ENCODE measurements at regions not wholly inside any gene's neighbourhood (a gene's known extent, or its start where the extent isn't known, plus 50 kb on each side); places are given as distances from the start of the nearest gene placed in this dataset.
"Not testable (repeated sequence)": the region's sequence is repeated elsewhere in the genome, so short reads cannot be mapped to it uniquely, and the experiment has no call there.

GRCh38 chr3:95227092-95227491, 1164.2 kb downstream of the NSUN3 start:
- H3K4me3 ChIP-seq, result no peak overlapping the region
- H3K9me3 ChIP-seq, result peaks cover 0 to 3% (median 0%) of the 10 kb centered on the region in 3 donors
- no peak overlapping the region for H3K27ac ChIP-seq
- intact Hi-C loops (cut with DNase I), result no loop called here
- H3K27me3 ChIP-seq, result no peaks in the 10 kb centered on the region
- DNase-seq, result no peak
- H3K4me1 ChIP-seq, result no peaks in the 10 kb centered on the region
- 72 to 81% methylated on average over 4 of the region's 4 CpGs for WGBS, 2 donors
- H3K36me3 ChIP-seq, result no peaks in the 10 kb centered on the region
- no peak for TF ChIP-seq POLR2A (IDR thresholded peaks at IDR 0.05)
- TF ChIP-seq CTCF (IDR thresholded peaks at IDR 0.05), result no peak

GRCh38 chr3:95228416-95228815, 1165.6 kb downstream of the NSUN3 start:
- intact Hi-C loops (cut with DNase I), result no loop called here
- H3K4me3 ChIP-seq, result no peak overlapping the region
- WGBS, 2 donors, result 83 to 89% methylated on average over 6 of the region's 7 CpGs
- TF ChIP-seq CTCF (IDR thresholded peaks at IDR 0.05) (no peak), POLR2A (IDR thresholded peaks at IDR 0.05) (no peak)
- H3K27ac ChIP-seq, result no peak overlapping the region
- no peaks in the 10 kb centered on the region for H3K36me3 ChIP-seq
- no peak for DNase-seq
- no peaks in the 10 kb centered on the region for H3K27me3 ChIP-seq
- H3K4me1 ChIP-seq, result no peaks in the 10 kb centered on the region
- peaks cover 0 to 3% (median 0%) of the 10 kb centered on the region in 3 donors for H3K9me3 ChIP-seq

- H3K36me3 ChIP-seq, result no peaks in the 10 kb centered on the region
- no peaks in the 10 kb centered on the region for H3K27me3 ChIP-seq
- TF ChIP-seq CTCF (IDR thresholded peaks at IDR 0.05) (no peak), POLR2A (IDR thresholded peaks at IDR 0.05) (no peak)
- DNase-seq, result no peak
- intact Hi-C loops (cut with DNase I), result no loop called here
- no peak overlapping the region for H3K27ac ChIP-seq
- H3K9me3 ChIP-seq, result no peaks in the 10 kb centered on the region
- no peaks in the 10 kb centered on the region for H3K4me1 ChIP-seq
- H3K4me3 ChIP-seq, result no peak overlapping the region
Measured at GRCh38 chr3:95235916-95236315, 1173.1 kb downstream of the NSUN3 start.

GRCh38 chr3:95237783-95238182, 1174.9 kb downstream of the NSUN3 start:
- Histone ChIP-seq H3K27me3 (no peaks in the 10 kb centered on the region), H3K27ac (no peak overlapping the region), H3K36me3 (no peaks in the 10 kb centered on the region), H3K9me3 (no peaks in the 10 kb centered on the region), H3K4me1 (no peaks in the 10 kb centered on the region), H3K4me3 (no peak overlapping the region)
- DNase-seq, result no peak
- no peak for TF ChIP-seq CTCF (IDR thresholded peaks at IDR 0.05)
- TF ChIP-seq POLR2A (IDR thresholded peaks at IDR 0.05), result no peak
- intact Hi-C loops (cut with DNase I), result no loop called here
- 48 to 94% methylated on average over 1 to 2 of the region's 2 CpGs for WGBS, 2 donors

- Histone ChIP-seq H3K4me3 (no peak overlapping the region), H3K9me3 (no peaks in the 10 kb centered on the region), H3K4me1 (no peaks in the 10 kb centered on the region), H3K36me3 (no peaks in the 10 kb centered on the region), H3K27me3 (no peaks in the 10 kb centered on the region), H3K27ac (no peak overlapping the region)
- WGBS, 2 donors, result 35 to 50% methylated on average over 2 of the region's 2 CpGs
- no peak for TF ChIP-seq POLR2A (IDR thresholded peaks at IDR 0.05)
- no peak for TF ChIP-seq CTCF (IDR thresholded peaks at IDR 0.05)
- DNase-seq, result no peak
- intact Hi-C loops (cut with DNase I), result no loop called here
Measured at GRCh38 chr3:95240395-95240794, 1177.5 kb downstream of the NSUN3 start.

- H3K4me3 ChIP-seq; H3K27ac ChIP-seq; H3K9me3 ChIP-seq; H3K27me3 ChIP-seq; intact Hi-C loops (cut with DNase I); DNase-seq; H3K36me3 ChIP-seq; H3K4me1 ChIP-seq: not testable (repeated sequence)
- 58 to 80% methylated on average over 3 to 9 of the region's 9 CpGs for WGBS, 2 donors
Measured at GRCh38 chr3:95241256-95241655, 1178.4 kb downstream of the NSUN3 start.
